Testis (tissue), 2 donors: ENCODE measurements at regions not wholly inside any gene's neighbourhood (a gene's known extent, or its start where the extent isn't known, plus 50 kb on each side); places are given as distances from the start of the nearest gene placed in this dataset.

Source experiments
- POLR2A ChIP-seq: fragments of 450-650 bp; IDR thresholded peaks from one replicate; pipeline ENCODE4 v1.6.1; 2017; ENCODE audit warnings: antibody characterized with exemption, mild to moderate bottlenecking, moderate library complexity
- TF ChIP-seq, protein P1 (sequence below), 3 experiments: fragments of 450-650 bp in 2 of 3; fragments of 200-600 bp in 1 of 3; sonication (generic) in 1 of 3; IDR thresholded peaks; one replicate each; pipeline ENCODE4 v1.5.1; 2016 to 2019; ENCODE audit warnings: antibody characterized with exemption in 3 of 3, mild to moderate bottlenecking in 2 of 3, moderate library complexity in 1 of 3

DNA sequence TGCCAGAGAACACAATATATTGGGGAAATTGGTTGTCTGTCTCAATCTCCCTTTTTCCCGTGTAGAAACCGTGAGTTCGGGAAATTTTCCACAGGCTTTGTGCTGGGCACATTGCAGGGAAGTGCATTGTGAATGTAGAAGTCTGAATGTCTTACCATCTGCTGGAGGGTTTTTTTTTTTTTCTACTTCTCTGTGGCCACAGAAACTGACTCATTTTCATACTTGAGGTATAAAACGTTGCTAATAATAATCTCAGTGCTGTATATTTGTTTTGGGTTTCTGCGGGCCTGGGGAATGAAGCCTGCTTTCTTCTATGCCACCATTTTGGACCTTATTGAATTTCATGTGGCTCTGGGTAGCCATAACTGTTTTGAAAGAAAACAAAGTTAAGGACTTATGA, 1001.2 kb downstream of the STIM2 start:
- TF ChIP-seq, protein P1, sequence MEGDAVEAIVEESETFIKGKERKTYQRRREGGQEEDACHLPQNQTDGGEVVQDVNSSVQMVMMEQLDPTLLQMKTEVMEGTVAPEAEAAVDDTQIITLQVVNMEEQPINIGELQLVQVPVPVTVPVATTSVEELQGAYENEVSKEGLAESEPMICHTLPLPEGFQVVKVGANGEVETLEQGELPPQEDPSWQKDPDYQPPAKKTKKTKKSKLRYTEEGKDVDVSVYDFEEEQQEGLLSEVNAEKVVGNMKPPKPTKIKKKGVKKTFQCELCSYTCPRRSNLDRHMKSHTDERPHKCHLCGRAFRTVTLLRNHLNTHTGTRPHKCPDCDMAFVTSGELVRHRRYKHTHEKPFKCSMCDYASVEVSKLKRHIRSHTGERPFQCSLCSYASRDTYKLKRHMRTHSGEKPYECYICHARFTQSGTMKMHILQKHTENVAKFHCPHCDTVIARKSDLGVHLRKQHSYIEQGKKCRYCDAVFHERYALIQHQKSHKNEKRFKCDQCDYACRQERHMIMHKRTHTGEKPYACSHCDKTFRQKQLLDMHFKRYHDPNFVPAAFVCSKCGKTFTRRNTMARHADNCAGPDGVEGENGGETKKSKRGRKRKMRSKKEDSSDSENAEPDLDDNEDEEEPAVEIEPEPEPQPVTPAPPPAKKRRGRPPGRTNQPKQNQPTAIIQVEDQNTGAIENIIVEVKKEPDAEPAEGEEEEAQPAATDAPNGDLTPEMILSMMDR (IDR thresholded peaks at IDR 0.05): no peak
- no peak for TF ChIP-seq POLR2A
